WTC11 (cell line): ENCODE measurements at regions not wholly inside any gene's neighbourhood (a gene's known extent, or its start where the extent isn't known, plus 50 kb on each side); places are given as distances from the start of the nearest gene placed in this dataset.

Source experiments
- ATAC-seq: fragments of 200-7000 bp; cut with Tn5 transposase; 2 replicates; pipeline ENCODE4 v1.10.0; 2021; ENCODE audit warnings: mild to moderate bottlenecking, moderate library complexity
- CTCF ChIA-PET: fragments of 300-600 bp; sonication (Branson Sonifier 250); formaldehyde crosslinking; loops from one replicate; lab custom pipeline; 2021; ENCODE audit warnings: antibody characterized with exemption; lab: Charles Lee
- POLR2A ChIA-PET: fragments of 350-600 bp; sonication (Branson Sonifier 250); formaldehyde crosslinking; loops from one replicate; lab custom pipeline; 2021; ENCODE audit warnings: antibody characterized with exemption; lab: Charles Lee
- DNase-seq: peaks from one replicate; pipeline ENCODE4 v3.0.0; 2021; ENCODE audit warnings: low spot score
- H3K27ac Mint-ChIP-seq: 2 replicates; pipeline ENCODE4 v1.8.0; 2021; ENCODE audit warnings: mixed read lengths
- H3K27me3 Mint-ChIP-seq: 2 replicates; pipeline ENCODE4 v1.8.0; 2021; ENCODE audit warnings: low read depth, mild to moderate bottlenecking, moderate library complexity, mixed read lengths
- H3K36me3 Mint-ChIP-seq: 2 replicates; pipeline ENCODE4 v1.8.0; 2021; ENCODE audit warnings: mixed read lengths
- H3K4me1 Mint-ChIP-seq: 2 replicates; pipeline ENCODE4 v1.8.0; 2022; ENCODE audit warnings: mixed read lengths
- H3K4me3 Mint-ChIP-seq: 2 replicates; pipeline ENCODE4 v1.8.0; 2021; ENCODE audit warnings: mild to moderate bottlenecking, moderate library complexity, mixed read lengths
- H3K9me3 Mint-ChIP-seq: 2 replicates; pipeline ENCODE4 v1.8.0; 2021; ENCODE audit warnings: mixed read lengths
- CREM ChIP-seq: sonication (generic); formaldehyde crosslinking; IDR thresholded peaks from 2 replicates; pipeline ENCODE4 v1.8.1; 2022; ENCODE audit warnings: mild to moderate bottlenecking, missing genetic modification reagents, moderate library complexity
- EMX1 ChIP-seq: fragments of 250-450 bp; sonication (Bioruptor Pico); IDR thresholded peaks from 2 replicates; pipeline ENCODE4 v1.8.0; 2021; ENCODE audit warnings: mild to moderate bottlenecking
- ESRRA ChIP-seq: sonication (generic); formaldehyde crosslinking; IDR thresholded peaks from 2 replicates; pipeline ENCODE4 v1.8.1; 2022; ENCODE audit warnings: mild to moderate bottlenecking, missing genetic modification reagents, borderline replicate concordance
- ETV6 ChIP-seq: sonication (generic); formaldehyde crosslinking; IDR thresholded peaks from 2 replicates; pipeline ENCODE4 v1.8.1; 2022; ENCODE audit warnings: mild to moderate bottlenecking, missing genetic modification reagents
- GABPB1 ChIP-seq: sonication (generic); formaldehyde crosslinking; IDR thresholded peaks from 2 replicates; pipeline ENCODE4 v1.8.1; 2023; ENCODE audit warnings: mild to moderate bottlenecking, missing genetic modification reagents
- GRHL2 ChIP-seq: fragments of 250-450 bp; sonication (Bioruptor Pico); IDR thresholded peaks from 2 replicates; pipeline ENCODE4 v1.8.0; 2022; ENCODE audit warnings: mild to moderate bottlenecking, moderate library complexity; ENCODE audit not compliant: insufficient replicate concordance, severe bottlenecking
- JUN ChIP-seq: sonication (generic); formaldehyde crosslinking; IDR thresholded peaks from 2 replicates; pipeline ENCODE4 v1.8.0; 2023; ENCODE audit warnings: mild to moderate bottlenecking, missing genetic modification reagents
- MYBL2 ChIP-seq: sonication (generic); formaldehyde crosslinking; IDR thresholded peaks from 2 replicates; pipeline ENCODE4 v1.8.1; 2023; ENCODE audit warnings: mild to moderate bottlenecking, moderate library complexity, missing genetic modification reagents
- NFATC4 ChIP-seq: fragments of 250-450 bp; sonication (Bioruptor Pico); IDR thresholded peaks from 2 replicates; pipeline ENCODE4 v1.9.0; 2021; ENCODE audit warnings: mild to moderate bottlenecking
- SMAD4 ChIP-seq: sonication (generic); formaldehyde crosslinking; IDR thresholded peaks from 2 replicates; pipeline ENCODE4 v1.8.0; 2022; ENCODE audit warnings: mild to moderate bottlenecking, missing genetic modification reagents
- TEAD1 ChIP-seq: sonication (generic); formaldehyde crosslinking; IDR thresholded peaks from 2 replicates; pipeline ENCODE4 v1.8.0; 2022; ENCODE audit warnings: mild to moderate bottlenecking, missing genetic modification reagents
- ZBTB21 ChIP-seq: sonication (generic); formaldehyde crosslinking; IDR thresholded peaks from 2 replicates; pipeline ENCODE4 v1.8.1; 2023; ENCODE audit warnings: mild to moderate bottlenecking, missing genetic modification reagents, borderline replicate concordance
- ZNF138 ChIP-seq: sonication (generic); formaldehyde crosslinking; conservative IDR thresholded peaks from 2 replicates; pipeline ENCODE4 v1.8.1; 2022; ENCODE audit warnings: mild to moderate bottlenecking, moderate library complexity, missing genetic modification reagents
- TF ChIP-seq, protein P1 (sequence below): fragments of 250-450 bp; sonication (Bioruptor Pico); IDR thresholded peaks from 2 replicates; pipeline ENCODE4 v1.9.0; 2021; ENCODE audit warnings: moderate library complexity, mild to moderate bottlenecking, inconsistent platforms, borderline replicate concordance
- TF ChIP-seq, protein P2 (sequence below): fragments of 200-600 bp; IDR thresholded peaks from 2 replicates; pipeline ENCODE4 v1.8.0; 2022; ENCODE audit warnings: antibody characterized with exemption
- TF ChIP-seq, protein P3 (sequence below): sonication (generic); formaldehyde crosslinking; IDR thresholded peaks from 2 replicates; pipeline ENCODE4 v1.8.1; 2022; ENCODE audit warnings: mild to moderate bottlenecking, missing genetic modification reagents, moderate library complexity, borderline replicate concordance
- TF ChIP-seq, protein P4 (sequence below): sonication (generic); formaldehyde crosslinking; IDR thresholded peaks from 2 replicates; pipeline ENCODE4 v1.8.0; 2022; ENCODE audit warnings: mild to moderate bottlenecking, missing genetic modification reagents
- TF ChIP-seq, protein P5 (sequence below): sonication (generic); formaldehyde crosslinking; IDR thresholded peaks from 2 replicates; pipeline ENCODE4 v1.8.0; 2022; ENCODE audit warnings: mild to moderate bottlenecking, missing genetic modification reagents
- TF ChIP-seq, protein P6 (sequence below): fragments of 250-450 bp; sonication (Bioruptor Pico); IDR thresholded peaks from 2 replicates; pipeline ENCODE4 v1.8.0; 2021; ENCODE audit warnings: mild to moderate bottlenecking
- TF ChIP-seq, protein P7 (sequence below): sonication (generic); formaldehyde crosslinking; IDR thresholded peaks from 2 replicates; pipeline ENCODE4 v1.8.1; 2023; ENCODE audit warnings: mild to moderate bottlenecking, missing genetic modification reagents, moderate library complexity

DNA sequence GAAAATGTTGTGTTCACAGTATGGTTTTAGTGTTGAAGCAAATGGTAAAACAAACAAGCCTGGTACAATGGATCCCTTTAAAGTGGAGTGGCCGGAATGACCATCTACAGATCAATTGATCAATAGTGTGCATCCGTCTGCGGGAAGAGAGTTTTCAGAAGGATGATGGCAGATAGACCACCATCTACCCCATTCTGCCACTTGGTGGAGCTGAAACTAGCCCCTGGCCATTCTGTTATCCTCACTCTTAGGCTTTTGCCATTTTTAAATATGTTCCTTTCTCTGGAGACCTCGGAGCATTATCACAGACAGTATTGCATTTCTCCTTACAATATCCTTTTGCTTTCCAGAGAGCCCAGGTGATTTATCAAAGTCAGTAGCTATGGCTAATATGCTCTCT, 258.9 kb upstream of the CFAP20DC start (continued):
- TF ChIP-seq ZBTB21 (no peak), EMX1 (CRISPR knock-in tag) (no peak), TEAD1 (CRISPR knock-in tag) (no peak), SMAD4 (CRISPR knock-in tag) (no peak), CREM (CRISPR knock-in tag) (no peak), ETV6 (CRISPR knock-in tag) (no peak)
- TF ChIP-seq, protein P1, sequence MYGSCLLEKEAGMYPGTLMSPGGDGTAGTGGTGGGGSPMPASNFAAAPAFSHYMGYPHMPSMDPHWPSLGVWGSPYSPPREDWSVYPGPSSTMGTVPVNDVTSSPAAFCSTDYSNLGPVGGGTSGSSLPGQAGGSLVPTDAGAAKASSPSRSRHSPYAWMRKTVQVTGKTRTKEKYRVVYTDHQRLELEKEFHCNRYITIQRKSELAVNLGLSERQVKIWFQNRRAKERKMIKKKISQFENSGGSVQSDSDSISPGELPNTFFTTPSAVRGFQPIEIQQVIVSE (CRISPR knock-in tag), result no peak
- TF ChIP-seq, protein P2, sequence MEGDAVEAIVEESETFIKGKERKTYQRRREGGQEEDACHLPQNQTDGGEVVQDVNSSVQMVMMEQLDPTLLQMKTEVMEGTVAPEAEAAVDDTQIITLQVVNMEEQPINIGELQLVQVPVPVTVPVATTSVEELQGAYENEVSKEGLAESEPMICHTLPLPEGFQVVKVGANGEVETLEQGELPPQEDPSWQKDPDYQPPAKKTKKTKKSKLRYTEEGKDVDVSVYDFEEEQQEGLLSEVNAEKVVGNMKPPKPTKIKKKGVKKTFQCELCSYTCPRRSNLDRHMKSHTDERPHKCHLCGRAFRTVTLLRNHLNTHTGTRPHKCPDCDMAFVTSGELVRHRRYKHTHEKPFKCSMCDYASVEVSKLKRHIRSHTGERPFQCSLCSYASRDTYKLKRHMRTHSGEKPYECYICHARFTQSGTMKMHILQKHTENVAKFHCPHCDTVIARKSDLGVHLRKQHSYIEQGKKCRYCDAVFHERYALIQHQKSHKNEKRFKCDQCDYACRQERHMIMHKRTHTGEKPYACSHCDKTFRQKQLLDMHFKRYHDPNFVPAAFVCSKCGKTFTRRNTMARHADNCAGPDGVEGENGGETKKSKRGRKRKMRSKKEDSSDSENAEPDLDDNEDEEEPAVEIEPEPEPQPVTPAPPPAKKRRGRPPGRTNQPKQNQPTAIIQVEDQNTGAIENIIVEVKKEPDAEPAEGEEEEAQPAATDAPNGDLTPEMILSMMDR, result no peak
- TF ChIP-seq, protein P3, sequence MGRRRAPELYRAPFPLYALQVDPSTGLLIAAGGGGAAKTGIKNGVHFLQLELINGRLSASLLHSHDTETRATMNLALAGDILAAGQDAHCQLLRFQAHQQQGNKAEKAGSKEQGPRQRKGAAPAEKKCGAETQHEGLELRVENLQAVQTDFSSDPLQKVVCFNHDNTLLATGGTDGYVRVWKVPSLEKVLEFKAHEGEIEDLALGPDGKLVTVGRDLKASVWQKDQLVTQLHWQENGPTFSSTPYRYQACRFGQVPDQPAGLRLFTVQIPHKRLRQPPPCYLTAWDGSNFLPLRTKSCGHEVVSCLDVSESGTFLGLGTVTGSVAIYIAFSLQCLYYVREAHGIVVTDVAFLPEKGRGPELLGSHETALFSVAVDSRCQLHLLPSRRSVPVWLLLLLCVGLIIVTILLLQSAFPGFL, result no peak
- TF ChIP-seq, protein P4, sequence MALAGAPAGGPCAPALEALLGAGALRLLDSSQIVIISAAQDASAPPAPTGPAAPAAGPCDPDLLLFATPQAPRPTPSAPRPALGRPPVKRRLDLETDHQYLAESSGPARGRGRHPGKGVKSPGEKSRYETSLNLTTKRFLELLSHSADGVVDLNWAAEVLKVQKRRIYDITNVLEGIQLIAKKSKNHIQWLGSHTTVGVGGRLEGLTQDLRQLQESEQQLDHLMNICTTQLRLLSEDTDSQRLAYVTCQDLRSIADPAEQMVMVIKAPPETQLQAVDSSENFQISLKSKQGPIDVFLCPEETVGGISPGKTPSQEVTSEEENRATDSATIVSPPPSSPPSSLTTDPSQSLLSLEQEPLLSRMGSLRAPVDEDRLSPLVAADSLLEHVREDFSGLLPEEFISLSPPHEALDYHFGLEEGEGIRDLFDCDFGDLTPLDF (CRISPR knock-in tag), result no peak

DNA sequence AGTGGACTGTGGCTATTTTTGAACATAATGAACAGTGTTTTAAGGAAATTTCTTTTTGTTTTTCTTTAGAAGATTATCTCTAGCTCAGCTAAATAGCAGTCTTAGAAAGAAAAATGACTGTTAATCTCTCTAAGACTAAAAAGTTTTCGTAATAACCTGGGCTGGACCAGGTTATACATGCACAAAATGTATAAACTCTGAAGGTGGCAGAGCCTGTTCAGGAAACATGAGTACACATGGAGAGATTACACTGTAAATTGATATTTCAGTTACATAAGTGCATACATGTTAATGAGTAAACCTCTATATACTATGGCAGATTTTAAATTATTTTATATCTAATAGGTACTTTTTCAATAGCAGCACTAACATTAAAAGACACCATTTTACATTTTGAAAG, 258.2 kb upstream of the CFAP20DC start:
- no peak overlapping the region for H3K27ac Mint-ChIP-seq
- H3K4me1 Mint-ChIP-seq, result no peaks in the 10 kb centered on the region
- no peaks in the 10 kb centered on the region for H3K36me3 Mint-ChIP-seq
- H3K9me3 Mint-ChIP-seq, result no peaks in the 10 kb centered on the region
- POLR2A ChIA-PET, result no interaction called here
- CTCF ChIA-PET, result interaction anchor here (1.2 kb wide), 1 partner anchor 19 kb away, joined by 9 read pairs; no protein-coding TSS in a partner anchor
- TF ChIP-seq, protein P3, result no peak
- TF ChIP-seq ZNF138, result no peak
- TF ChIP-seq MYBL2 (CRISPR knock-in tag), result no peak
- TF ChIP-seq, protein P5, sequence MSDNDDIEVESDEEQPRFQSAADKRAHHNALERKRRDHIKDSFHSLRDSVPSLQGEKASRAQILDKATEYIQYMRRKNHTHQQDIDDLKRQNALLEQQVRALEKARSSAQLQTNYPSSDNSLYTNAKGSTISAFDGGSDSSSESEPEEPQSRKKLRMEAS, result no peak
- TF ChIP-seq, protein P2, result no peak
- no peak for TF ChIP-seq NFATC4 (CRISPR knock-in tag)
- TF ChIP-seq, protein P6, sequence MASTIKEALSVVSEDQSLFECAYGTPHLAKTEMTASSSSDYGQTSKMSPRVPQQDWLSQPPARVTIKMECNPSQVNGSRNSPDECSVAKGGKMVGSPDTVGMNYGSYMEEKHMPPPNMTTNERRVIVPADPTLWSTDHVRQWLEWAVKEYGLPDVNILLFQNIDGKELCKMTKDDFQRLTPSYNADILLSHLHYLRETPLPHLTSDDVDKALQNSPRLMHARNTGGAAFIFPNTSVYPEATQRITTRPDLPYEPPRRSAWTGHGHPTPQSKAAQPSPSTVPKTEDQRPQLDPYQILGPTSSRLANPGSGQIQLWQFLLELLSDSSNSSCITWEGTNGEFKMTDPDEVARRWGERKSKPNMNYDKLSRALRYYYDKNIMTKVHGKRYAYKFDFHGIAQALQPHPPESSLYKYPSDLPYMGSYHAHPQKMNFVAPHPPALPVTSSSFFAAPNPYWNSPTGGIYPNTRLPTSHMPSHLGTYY (CRISPR knock-in tag), result no peak
- TF ChIP-seq GABPB1 (CRISPR knock-in tag), result no peak
- TF ChIP-seq, protein P7, sequence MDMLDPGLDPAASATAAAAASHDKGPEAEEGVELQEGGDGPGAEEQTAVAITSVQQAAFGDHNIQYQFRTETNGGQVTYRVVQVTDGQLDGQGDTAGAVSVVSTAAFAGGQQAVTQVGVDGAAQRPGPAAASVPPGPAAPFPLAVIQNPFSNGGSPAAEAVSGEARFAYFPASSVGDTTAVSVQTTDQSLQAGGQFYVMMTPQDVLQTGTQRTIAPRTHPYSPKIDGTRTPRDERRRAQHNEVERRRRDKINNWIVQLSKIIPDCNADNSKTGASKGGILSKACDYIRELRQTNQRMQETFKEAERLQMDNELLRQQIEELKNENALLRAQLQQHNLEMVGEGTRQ (CRISPR knock-in tag), result no peak
- TF ChIP-seq GRHL2, result no peak
- TF ChIP-seq JUN (CRISPR knock-in tag), result no peak
- no peak for TF ChIP-seq ESRRA
- TF ChIP-seq, all 79 proteins: peak for 0
- Mint-ChIP-seq H3K27me3 (no peaks in the 10 kb centered on the region), H3K4me3 (no peak overlapping the region)
- DNase-seq (no peak), ATAC-seq (no peak)
